HG02981 (cell line): ENCODE measurements at regions not wholly inside any gene's neighbourhood (a gene's known extent, or its start where the extent isn't known, plus 50 kb on each side); places are given as distances from the start of the nearest gene placed in this dataset.
A peak's percentile ranks its signal among the peaks of the same experiment; 100 is the strongest.

ENCODE experiments used
- ATAC-seq: cut with Tn5 transposase; IDR thresholded peaks from one replicate; pipeline ENCODE4 v1.9.1; 2021; ENCODE audit warnings: mild to moderate bottlenecking, moderate library complexity; ENCODE audit not compliant: unreplicated experiment

- no peak for ATAC-seq
These were observed 254.6 kb downstream of the UACA start for GRCh38 chr15:70508561-70509281.

- ATAC-seq: no peak
These were observed 255.5 kb downstream of the UACA start for GRCh38 chr15:70507772-70508371.

DNA sequence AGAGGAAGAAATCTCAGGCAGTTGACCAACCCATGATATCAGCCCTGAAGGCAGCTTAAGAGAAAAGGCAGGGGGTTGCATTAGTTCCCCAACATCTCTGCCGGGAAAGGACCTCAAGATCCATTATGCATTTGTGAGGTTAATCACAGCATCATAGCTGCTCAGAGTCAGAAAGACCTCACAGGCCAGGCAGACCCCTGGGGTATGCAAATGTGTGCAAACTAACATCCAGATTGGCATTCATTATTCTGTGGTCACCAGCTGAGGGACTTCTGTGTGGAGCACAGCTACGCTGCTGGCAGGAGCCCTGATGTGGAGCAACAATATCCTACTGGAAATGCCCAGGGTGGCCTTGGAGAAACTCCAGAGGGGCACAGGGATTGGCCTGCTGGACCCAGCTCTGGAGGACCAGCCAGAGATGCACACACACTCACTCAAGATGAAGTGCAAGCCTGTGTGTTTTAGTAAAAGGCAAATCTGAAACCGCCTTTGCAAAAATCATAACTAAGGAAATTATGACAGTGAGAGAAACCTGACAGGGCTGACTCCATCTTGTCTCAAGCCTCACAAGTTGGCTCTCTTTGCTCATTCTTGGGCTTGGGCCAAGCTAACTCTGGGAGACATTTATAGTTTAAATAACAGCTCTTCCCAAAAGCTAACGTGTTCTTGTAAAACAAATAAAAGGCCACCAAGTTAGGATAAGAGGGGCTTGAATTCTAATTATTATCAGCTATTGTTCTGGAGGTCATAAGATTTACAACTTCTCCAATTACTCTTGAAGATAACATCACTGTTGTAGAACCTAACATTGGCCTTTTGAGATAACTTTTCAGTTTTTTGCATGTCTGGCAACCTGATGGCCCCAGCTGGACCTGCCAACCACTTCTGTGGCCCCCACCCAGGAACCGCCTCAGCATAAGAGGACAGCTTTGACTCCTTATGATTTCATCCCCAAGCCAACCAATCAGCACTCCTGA lies 257.1 kb downstream of the UACA start:
- no peak for ATAC-seq

DNA sequence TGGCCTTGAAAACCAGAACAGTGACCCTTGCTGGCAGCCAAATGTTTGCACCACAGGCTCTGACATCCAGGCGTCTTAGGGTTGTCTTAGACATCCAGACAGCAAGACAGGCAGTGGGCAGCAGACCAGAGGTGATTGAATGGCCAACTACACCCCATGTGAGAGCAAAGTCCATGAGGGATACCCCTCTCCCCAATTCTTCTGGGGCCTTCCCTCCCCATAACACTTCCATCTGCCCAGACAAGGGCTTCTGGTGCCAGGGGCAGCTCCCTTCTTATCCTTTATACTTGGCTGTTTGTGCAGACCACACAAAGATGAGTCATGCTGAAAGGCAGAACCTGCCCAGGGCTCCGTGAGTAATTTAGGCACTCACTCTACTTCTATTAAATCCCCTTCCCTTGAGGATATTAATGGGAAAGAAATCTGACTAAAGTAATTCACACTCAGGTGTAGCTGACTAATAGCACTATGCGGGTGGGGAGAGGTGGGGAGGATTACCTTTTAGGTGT lies 257.9 kb downstream of the UACA start:
- ATAC-seq: no peak

- ATAC-seq: no peak
These were observed 258.4 kb downstream of the UACA start for GRCh38 chr15:70504988-70505387.

DNA sequence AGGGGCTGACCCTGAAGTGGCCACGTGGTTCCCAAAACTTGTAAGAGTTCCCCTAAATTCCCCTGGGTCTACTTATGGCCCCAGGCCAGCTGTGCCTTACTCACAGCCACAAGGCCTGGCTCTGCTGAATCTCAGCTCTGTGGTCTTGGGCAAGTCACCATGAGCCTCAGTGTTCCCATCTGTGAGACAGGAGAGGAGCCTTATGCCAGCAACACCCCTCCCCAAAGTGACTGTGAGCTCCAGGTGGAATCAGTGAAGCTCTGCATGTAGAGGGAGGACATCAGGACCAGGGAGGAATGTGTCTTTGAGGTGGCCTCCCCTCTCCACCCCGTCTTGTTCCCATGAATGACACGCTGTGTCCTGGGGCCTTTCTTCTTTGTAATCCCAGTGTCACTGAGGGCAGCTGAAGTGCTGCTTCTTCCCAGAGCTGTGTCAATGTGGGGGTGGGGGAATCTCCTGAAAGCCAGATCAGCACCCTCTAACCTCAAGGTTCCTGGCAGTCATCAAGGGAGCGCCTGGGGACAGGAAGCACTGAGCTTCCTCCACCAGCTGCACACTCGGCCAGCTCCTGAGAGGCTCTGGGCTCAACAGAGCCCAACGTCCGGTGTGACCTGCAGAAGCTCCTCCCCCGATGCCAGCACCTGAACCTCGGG lies 258.9 kb downstream of the UACA start:
- peak; percentile 39 for ATAC-seq

DNA sequence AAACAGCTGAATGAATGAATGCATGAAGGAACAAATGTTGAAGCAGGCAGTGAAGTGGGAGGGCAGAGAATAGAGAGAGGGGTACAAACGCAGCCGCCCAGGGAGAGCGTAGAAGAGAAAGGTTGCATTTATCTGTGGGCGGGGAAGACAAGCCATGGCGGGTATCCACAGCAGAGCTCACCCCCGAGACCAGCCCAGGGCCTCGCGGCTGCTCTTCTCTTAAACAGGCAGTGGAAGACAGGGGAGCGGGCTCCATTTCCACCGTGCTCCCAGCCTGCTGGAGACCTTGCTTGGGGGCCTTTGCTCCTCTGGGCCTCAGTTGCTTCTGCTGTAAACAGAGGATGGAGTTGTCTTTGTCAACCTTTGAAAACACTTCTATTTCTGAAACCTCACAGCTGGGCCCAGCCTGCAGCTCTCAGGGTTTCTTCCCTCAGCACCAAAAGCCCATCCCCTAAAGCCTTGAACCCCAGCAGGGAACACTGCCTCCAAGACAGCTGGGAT lies 259.5 kb downstream of the UACA start:
- no peak for ATAC-seq

DNA sequence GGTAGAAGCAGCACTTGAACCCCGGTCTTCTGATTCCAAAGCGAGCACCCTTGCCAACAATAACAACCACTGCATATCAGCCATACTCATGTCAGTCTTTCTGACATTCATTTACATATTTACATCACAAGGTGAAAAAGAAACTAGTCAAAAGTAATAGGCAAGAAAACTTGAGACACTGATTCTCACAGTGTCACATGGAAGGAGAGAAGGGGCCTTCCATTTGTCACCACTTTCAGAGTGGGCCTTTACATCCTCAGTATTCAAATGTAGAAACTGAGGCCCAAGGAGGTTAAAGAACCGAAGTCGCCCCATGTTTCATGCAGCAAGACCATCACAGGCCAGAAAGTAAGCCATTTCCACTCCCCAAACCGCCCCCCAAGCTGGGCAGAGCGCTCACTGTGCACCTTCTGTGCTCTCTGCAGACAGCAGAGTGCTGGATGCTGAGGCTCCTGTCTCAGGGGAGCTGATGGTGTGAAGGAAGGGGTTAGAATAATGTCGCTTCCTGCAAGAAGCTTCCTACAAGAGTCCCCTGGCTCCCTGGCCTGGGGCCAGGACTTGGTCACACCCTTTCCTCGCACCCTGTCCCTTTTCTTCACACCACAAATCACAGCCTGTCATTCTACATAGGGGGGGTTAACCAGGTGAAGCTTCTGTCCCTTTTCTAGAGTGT lies 260.1 kb downstream of the UACA start:
- peak; percentile 31 for ATAC-seq

DNA sequence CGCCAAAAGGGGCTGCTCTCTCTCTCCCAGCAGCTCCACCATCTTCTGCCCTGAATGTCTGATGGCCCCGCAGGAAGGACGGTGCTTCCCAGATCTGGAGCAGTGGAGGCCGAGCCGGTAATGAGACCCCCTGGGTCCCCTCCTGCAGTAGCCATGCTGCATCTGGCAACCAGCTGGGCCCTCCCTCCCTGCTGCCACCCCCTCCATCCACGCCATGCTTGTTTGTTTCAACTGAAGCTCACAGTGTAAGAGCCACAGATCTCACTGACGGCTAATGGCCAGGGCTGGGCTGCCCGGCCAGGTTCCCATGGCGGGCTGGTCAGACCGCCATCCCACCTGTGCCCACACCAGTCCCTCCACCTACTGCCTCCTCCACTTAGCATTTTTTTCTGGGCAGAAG lies 260.8 kb downstream of the UACA start:
- ATAC-seq: no peak

DNA sequence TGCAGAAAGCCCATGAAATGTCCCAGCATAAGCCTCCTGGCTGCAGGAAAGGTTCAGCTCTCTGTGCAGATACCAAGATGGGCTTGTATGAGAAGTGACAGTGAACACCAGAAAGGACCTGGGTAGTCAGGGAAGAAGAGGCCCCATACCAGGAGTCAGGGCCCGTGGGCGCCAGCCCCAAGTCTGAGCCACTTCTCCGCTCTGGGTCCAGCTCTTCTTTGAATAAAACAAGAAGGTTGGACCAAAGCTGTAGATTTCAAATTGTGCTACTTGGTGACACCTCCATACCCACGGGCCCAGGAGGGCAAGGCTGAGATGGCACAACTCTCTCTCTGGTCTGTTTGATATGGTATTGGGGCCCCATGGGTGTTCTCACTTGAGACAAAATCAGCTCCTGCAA lies 261.5 kb downstream of the UACA start:
- ATAC-seq: no peak

GRCh38 chr15:70501121-70501727 lies 262.1 kb downstream of the UACA start:
- ATAC-seq: no peak

- no peak for ATAC-seq
These were observed 263.6 kb downstream of the UACA start for GRCh38 chr15:70499791-70500190.

GRCh38 chr15:70498096-70498626 lies 265.2 kb downstream of the UACA start:
- ATAC-seq: no peak

GRCh38 chr15:70497661-70498060 lies 265.7 kb downstream of the UACA start:
- no peak for ATAC-seq

GRCh38 chr15:70495991-70496599 lies 267.3 kb downstream of the UACA start:
- ATAC-seq: no peak

GRCh38 chr15:70494852-70495571 lies 268.3 kb downstream of the UACA start:
- ATAC-seq: no peak

GRCh38 chr15:70494517-70494851 lies 268.9 kb downstream of the UACA start:
- ATAC-seq: no peak

DNA sequence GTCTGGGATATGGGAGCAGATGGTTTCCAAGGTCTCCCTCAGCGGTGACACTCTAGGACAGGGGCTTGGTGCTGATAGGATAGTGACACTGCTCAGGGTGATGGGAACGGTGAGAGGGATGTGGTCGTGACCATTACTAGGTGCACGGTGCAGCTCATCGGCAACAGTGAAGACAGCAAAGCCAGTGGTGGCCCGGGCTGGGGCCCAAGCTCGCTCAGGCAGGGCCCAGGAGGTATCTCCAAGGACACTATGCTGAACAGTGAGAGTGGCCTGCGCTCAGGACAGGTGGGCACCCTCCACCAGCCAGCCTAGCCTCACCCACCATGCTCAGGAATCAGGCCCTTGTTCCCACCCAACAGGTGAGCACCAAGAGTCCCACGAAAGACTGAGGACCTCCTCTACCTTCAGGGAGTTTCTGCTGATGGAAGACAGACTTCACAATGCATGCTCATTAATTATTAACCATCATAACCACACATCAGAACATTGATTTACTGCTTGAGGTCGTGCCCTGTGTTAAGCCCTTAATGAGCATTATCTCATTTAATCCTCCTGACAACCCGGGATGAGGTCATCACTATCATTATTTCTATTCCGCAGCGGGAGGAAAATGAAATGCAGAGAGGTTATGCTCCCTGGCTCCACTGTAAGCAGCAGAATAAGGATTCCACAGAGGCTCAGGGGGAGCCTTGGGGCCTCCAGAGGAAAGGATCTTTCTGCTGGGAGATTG lies 269.4 kb downstream of the UACA start:
- no peak for ATAC-seq
